Fibroblast of skin of scalp (primary cell): ENCODE measurements at regions not wholly inside any gene's neighbourhood (a gene's known extent, or its start where the extent isn't known, plus 50 kb on each side); places are given as distances from the start of the nearest gene placed in this dataset.
"Not testable (repeated sequence)": the region's sequence is repeated elsewhere in the genome, so short reads cannot be mapped to it uniquely, and the experiment has no call there.

Source experiments
- DNase-seq: peaks from one replicate; pipeline ENCODE4 v3.0.0-alpha.2; 2013

GRCh38 chr11:129503646-129504045 lies 128.0 kb downstream of the BARX2 start:
- DNase-seq = no peak

DNA sequence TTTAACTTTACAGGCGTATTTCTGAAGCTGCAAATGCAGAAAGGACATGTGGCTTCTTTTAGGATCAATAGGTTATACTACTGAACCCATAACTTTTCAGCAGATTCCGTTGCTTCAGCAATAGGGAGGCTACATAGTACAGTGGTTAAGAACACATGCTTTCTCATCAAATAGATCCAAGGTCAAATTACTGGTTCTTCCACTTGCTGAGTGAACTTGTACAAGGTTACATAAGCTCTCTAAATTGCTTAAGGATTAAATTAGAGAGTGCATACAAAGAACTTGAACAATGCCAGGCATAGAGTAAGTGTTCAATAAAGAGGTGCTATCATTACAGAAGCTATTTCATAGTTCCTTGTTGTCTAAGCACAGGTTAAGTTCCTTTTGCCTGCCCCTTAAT lies 129.6 kb downstream of the BARX2 start:
- no peak for DNase-seq

GRCh38 chr11:129508163-129508562 lies 132.5 kb downstream of the BARX2 start:
- DNase-seq = no peak

DNA sequence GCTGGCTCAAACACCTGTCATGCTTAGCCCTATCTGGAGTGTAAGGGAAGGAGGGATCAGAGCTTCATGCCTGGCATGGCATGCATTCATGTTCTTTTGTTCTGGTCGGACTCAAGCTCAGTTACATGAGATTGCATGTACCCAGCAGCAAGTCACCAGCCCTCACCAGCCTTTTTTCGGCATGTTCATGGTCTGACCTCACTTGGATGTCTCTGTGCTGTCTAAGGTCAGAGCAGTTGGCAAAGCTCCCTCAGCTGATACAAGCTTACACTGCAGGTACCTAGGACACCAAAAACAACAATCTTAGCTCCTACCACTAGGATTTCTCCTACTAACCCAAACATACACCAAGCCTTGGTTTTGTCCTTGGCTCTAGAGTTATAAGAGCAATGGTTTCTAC lies 152.6 kb downstream of the BARX2 start:
- DNase-seq = no peak

DNA sequence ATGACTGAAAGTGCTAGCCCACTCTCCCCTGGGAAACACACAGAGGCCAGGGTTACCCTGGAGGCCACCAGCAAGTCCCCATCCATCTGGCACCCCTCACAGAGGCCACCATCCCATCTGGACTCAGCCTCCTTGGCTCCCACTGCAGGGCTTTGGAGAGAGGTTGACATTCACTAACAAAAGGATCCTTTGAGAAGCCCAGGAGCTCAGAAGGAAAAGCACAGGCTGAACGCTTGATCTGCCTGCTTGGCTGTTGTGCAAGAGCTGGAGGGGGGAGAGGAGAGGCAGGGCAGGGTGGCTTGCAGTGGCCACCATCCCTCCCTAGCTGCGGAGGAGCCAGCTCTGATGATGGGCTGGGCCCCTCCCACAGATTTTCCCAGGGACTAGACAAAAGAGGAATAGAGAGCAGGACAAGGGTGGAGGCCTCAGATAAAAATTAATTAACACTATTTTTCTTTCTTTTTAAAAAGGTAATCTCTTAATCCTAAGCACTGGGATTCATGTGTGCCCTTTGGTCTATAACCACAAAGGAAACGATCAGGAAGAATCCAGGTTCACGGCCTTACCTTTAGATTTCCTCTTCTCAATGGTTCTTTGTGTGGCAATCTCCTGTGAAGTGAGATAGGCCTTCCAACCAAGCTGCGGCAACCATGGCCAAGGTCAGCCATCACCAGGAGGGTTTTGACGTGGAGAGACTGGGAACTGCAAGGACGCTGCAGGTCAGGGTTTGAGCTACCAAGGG lies 154.7 kb downstream of the BARX2 start:
- no peak for DNase-seq

DNA sequence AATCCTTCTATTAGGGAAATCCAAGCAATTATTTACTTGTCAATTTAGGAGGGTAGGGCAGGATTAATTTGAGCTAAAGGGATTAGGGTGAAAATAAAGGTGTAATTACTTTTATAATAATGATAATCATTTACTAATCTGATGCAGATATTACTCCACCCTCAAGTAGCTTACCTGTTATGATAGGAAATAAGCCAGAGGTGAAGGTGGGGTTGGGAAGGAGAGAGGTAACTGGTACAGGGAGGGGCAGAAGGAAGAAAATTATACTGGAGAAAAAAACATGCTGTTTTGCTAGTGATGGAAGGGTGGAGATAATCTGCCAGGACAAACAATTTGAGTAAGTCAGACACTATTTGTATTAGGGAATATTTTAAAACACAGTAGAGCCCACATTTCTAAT lies 157.7 kb downstream of the BARX2 start:
- no peak for DNase-seq

DNA sequence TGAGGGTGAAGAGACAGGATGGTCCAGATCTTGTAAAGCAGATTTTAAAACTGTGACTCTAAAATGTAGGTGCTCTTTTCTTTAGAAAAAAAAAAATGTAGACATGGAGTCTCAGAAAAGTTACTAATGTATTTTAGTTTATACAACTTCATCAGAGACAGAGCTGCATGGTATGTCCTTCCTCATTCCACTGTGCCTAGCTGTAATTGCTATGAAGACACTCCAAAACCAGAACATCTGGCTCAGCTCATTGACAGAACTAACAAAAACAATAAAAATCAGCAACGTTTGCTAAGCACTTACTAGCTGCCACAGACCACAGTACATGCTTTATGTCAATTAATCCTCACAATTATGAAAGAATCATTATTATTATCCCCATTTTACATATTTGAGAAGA lies 160.7 kb downstream of the BARX2 start:
- no peak for DNase-seq

DNA sequence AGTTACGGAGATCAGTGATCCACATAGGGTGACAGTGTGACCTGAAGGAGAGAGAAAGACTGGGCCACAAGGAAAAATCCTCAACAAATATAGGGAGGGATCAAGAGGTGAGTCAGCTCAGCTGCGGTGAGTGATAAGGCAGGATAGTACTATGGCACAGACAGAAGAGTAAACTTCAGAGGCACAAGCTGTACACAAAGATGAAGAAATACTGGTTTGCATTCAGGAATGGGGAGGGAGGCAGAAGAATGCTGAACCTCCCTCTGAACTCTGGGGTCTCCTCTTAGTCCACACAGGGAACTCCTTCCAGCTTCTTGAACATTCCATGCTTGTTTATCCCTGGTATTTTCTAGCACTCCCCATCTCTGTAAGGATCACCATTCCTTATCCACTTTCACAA lies 162.7 kb downstream of the BARX2 start:
- no peak for DNase-seq

DNA sequence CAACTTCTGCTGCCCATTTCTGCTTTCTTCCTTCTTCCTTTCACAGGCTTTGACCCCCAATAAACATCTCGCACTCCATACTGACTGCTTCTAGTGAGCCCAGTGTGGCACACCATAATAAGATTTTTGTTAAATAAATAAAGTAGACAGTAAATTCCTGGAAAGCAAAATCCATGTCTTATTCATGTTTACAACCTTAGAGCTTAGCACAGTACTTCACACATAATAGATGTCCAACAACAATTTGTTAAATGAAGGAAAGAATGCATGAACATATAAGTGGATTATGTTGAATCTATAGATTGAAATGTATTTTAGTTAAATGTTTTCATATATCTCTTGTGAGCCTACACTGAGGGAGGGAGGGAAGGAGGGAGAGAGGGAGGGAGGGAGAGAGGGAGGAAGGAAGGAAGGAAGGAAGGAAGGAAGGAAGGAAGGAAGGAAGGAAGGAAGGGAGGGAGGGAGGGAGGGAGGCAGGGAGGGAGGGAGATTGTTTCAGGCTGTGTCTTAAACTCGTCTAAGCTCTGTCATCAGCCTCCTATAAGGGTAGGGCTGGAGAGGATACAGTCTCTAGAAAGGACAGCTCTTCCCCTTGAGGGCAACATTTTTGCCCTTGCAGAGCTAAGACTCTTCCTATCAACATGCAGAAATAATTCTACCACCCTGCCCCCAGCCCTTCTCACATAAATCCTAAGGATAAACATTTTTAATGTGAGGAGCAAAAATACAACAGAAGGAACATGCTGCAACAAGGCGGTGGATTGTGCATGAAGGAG lies 168.1 kb downstream of the BARX2 start:
- DNase-seq = no peak

DNA sequence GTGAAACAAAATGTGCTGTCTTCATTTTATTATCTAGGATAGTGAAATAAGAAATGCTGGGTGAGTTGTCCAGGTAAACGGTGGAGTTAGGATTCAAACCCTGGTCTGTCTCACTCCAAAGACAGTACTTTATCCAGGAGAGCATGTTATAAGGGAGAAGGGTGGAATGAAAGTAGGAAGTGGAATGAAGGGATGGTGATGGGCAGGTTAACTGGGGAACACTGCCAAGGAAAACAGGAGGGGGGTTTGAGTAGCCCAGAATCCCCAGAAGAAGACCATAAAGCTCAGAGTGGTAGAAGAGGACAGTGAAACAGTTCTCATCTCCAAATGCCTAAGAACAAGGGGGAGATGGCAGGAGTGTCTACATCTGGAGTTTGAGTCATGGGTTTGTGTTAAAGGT lies 169.0 kb downstream of the BARX2 start:
- no peak for DNase-seq

- no peak for DNase-seq
These were observed 170.6 kb downstream of the BARX2 start for GRCh38 chr11:129546266-129546665.

GRCh38 chr11:129557421-129557820 lies 181.8 kb downstream of the BARX2 start:
- DNase-seq = no peak

- no peak for DNase-seq
These were observed 193.4 kb downstream of the BARX2 start for GRCh38 chr11:129569007-129569406.

DNA sequence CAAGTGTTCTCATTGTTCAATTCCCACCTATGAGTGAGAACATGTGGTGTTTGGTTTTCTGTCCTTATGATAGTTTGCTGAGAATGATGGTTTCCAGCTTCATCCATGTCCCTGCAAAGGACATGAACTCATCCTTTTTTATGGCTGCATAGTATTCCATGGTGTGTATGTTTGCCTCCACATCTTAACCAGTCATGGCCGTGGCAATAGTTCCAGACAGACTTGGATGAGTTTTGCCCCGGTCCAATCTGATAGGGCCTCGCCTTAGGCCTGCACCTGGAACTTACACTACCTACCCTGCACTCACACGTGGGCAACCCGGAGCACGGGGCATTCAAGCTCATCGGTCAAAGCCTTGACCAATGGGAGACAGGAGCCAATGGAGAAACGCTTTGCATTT lies 197.0 kb downstream of the BARX2 start:
- not testable (repeated sequence) for DNase-seq

DNA sequence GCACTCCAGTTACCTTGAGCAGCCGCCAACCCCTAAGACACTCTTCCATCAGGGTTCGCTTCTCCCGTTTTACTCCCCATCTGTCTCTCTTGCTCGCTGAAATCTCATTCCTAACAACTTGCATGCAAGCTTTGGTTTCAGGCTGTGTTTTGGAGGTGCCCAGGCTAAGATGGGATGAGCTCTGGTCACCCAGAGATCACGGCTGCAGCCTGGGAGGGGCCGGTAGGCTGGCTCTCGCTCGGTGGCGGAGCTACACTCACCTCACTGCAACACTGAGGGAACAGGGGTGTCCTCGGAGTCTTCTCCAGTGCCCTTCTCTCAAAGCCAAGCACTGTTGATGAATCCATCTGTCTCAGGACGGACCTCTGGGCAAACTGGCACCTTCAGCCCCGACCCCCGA lies 197.5 kb downstream of the BARX2 start:
- DNase-seq = no peak

- DNase-seq = no peak
These were observed 198.8 kb downstream of the BARX2 start for GRCh38 chr11:129574431-129574830.

DNA sequence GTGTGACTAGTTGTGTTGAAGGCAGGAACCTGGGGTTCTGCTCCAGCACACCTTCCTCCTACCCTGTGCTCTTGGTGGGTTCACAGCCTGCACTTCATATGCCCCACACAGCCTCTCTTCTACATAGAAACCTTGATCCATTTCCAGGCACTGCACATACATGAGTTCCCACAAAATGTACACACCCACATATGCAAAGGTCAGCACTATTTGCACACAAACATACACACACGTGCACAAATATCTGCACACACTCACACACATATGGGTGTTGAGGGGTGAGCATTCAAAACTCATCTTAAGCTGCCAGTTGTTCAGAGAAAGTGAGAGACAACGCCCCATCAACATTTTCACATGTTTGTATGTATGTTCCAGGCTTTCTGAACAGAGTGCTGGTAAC lies 201.0 kb downstream of the BARX2 start:
- no peak for DNase-seq

GRCh38 chr11:129578006-129578405 lies 202.4 kb downstream of the BARX2 start:
- no peak for DNase-seq

GRCh38 chr11:129580278-129580677 lies 204.6 kb downstream of the BARX2 start:
- no peak for DNase-seq

DNA sequence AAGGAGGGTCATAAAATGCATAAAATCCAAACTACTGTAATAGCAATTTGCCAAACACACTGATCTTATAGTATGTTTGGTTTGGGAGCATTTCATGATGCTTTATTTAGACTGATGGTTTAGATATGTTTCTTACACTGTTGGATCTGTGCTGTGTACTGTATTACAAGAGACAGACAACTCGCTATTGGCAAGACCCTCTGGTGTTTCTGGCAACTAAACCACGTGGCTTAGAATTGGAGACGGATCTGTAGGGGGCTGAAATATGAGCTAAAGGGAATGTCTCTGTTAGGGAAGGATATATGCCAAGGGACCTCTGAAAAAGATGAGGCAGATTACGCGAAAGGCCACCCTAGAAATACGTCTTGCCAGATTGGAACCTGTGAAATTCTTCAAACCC lies 208.7 kb downstream of the BARX2 start:
- DNase-seq = no peak

DNA sequence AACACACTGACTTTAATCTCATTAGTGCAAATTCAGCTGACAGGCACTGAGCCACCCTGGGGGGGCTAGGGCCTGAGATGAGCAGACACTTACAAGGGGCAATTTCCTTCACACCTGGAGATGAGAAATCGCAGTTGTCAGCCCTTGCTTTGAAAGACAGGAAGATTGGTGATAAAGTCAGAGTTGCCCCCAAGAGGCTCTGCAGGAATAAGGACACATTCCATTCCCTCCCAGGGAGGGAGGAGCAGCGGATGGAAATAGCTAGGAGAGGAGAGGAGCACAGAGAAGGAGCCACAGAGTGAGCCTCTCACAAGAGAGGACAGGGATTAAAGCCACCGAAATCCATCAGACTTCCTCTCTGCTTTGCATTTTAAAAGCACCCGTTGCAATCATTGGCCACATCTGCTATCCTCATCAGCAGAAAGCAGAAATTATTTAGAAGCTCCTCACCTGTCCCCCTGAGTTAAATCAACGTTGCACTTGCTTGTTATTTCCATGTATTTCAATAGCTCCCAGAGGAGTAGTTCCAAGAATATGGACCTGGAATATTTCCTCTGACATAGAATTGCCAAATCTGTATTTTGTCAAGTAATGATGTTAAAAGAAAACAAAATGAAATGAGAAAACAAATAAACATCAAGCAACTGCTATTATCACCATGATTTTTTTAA lies 213.7 kb downstream of the BARX2 start:
- no peak for DNase-seq

DNA sequence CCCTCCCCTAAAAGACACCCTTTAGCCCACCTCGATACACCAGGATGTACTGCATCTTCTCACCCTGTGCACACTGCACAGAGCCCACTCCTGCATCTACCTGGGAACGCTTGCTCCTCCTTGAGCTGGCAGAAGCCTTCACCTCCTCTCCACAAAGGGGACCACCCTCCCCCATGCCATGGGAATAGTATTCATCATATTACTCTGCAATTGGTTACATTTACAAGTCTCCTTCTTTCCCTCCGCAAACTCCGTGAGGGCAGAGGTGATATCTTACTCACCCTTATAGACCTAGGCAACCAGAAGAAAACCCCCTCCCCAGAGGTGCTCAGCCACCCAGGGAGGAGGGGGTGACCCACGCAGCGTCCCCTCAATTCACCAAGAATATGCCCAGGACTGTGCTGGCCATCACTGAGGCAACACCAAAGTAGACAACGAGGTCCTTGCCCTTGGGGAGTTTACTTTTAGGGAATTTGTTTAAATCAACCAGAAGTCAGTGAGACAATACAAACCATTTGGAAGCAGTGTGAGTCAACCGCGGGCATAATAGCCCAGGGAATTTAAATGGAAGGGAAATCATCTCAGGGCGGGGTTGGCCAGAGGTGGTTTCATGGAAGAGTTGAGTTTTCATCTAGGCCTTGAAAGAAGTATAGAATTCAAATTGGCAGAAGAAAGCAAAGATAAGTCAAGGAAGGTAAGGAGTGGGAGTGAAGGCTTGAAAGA lies 214.5 kb downstream of the BARX2 start:
- DNase-seq = no peak
